Natural killer cell treated with Interleukin-12 subunit alpha and Interleukin-12 subunit beta and Interleukin-15 and Interleukin-18, amount 100 ng/mL, for 72 hours (primary cell): ENCODE measurements at regions not wholly inside any gene's neighbourhood (a gene's known extent, or its start where the extent isn't known, plus 50 kb on each side); places are given as distances from the start of the nearest gene placed in this dataset.

Source experiments
- ATAC-seq, 2 donors: fragments of 150-1000 bp; cut with Tn5 transposase in 1 of 2; sonication (Bioruptor Pico), chemical (Tn5 transposase) in 1 of 2; 2 replicates each; pipeline ENCODE4 v1.10.0; 2021
- DNase-seq: peaks from one replicate; pipeline ENCODE4 v3.0.0; 2022; ENCODE audit warnings: low spot score
- H3K27ac Mint-ChIP-seq, 2 donors: 1 replicate in 1 of 2; 2 replicates in 1 of 2; pipeline ENCODE4 v1.8.0; 2022; ENCODE audit warnings: mixed read lengths in 2 of 2, mild to moderate bottlenecking in 1 of 2, moderate library complexity in 1 of 2
- H3K27me3 Mint-ChIP-seq, 2 donors: 1 replicate in 1 of 2; 2 replicates in 1 of 2; pipeline ENCODE4 v1.8.0; 2022; ENCODE audit warnings: mixed read lengths in 2 of 2
- H3K36me3 Mint-ChIP-seq: one replicate; pipeline ENCODE4 v1.8.0; 2022; ENCODE audit warnings: mixed read lengths
- H3K4me1 Mint-ChIP-seq, 2 donors: 1 replicate in 1 of 2; 2 replicates in 1 of 2; pipeline ENCODE4 v1.8.0; 2022; ENCODE audit warnings: low read depth in 2 of 2, mixed read lengths in 2 of 2, mild to moderate bottlenecking in 1 of 2
- H3K4me3 Mint-ChIP-seq: one replicate; pipeline ENCODE4 v1.8.0; 2022; ENCODE audit warnings: mixed read lengths
- H3K9me3 Mint-ChIP-seq: 2 replicates; pipeline ENCODE4 v1.8.0; 2022; ENCODE audit warnings: mixed read lengths

DNA sequence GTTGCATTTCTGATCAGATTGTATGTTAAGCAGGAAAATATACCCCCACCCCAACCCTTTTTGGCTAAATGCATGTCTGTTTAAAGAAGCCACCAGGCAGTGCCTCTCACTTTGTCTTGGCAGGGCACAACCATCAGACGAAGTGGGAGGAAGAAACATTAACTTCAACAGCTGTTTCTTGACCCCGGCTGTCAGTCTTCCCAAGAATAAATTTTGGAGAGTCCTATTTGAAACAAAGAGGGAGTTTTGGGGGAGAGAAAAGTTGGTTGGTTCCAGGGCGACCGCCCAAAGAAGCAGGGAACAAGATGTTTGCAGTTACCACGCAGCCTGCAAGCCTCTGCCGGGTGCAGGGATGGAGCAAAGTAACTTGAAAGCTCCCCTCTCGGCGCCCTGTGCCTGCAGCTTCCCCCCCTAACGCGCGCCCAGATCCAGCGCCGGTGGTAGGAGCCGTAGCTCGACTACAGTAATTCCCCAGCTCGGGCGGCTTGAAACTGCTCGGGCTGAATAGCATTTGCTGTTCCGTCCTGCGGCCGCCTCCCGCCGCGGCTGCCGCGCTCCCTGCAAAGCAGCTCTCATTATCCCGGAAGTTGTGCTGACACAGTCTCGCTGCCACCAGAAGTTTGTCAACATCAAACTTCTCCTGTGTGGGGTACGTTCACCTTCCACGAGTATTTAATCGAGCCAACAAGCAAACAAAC lies 100.7 kb upstream of the SSBP2 start:
- Mint-ChIP-seq H3K27me3 (peaks cover 5 to 9% of the 10 kb centered on the region in 2 donors), H3K9me3 (no peaks in the 10 kb centered on the region), H3K27ac (peak overlapping the region; percentile 68 to 95), H3K36me3 (peaks cover 6% of the 10 kb centered on the region), H3K4me1 (peaks cover 21 to 30% of the 10 kb centered on the region in 2 donors), H3K4me3 (peak overlapping the region; percentile 95)
- ATAC-seq (peak; percentile 95 to 97), DNase-seq (peak; percentile 90)

DNA sequence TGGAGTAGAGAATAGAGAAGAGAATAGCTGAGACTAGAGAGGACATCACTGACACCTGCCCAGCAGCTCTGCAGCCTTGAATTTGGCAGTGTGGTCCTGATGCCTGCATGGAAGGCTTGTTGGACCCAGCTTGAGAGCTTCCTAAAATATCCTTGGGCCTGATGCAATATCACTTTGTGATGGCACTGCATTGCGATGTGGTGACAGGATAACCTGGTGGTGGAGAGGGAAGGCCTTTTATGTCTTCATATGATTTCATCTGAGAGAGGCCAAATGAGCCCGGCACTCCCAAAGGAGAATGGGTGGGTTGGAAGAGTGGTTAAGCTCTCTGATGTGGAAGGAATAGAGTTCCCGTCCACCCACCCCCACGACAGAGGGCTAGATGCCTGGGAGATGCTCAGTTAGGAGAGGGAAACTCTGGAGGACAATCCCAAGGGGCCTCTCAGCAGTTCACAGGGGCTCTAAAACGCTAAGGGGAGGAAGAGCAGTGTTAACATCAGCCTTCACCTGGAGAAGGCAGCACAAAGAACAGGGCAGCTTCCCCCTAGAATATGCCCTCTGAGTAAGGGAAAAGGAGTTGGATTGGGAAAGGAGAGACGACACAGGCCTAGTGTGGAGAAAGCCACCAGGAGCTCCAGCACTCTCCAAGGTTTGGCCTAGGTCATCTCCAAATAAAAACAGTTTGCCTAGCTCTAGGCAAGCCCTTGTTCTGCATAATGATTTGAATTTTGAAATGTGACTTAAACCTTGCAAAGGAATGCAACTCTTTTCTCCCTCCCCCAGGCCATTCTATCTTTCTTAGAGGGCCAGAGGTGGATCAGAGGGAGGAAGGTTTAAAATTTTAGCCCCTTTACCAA lies 99.8 kb upstream of the SSBP2 start:
- Mint-ChIP-seq H3K27ac (peak overlapping the region; percentile 9 to 68), H3K36me3 (peaks cover 6% of the 10 kb centered on the region), H3K9me3 (no peaks in the 10 kb centered on the region), H3K4me1 (peaks cover 21 to 30% of the 10 kb centered on the region in 2 donors), H3K27me3 (peaks cover 5 to 9% of the 10 kb centered on the region in 2 donors), H3K4me3 (peak overlapping the region; percentile 95)
- ATAC-seq (no peak), DNase-seq (no peak)

GRCh38 chr5:81849770-81850367 lies 99.0 kb upstream of the SSBP2 start:
- Mint-ChIP-seq H3K36me3 (peaks cover 6% of the 10 kb centered on the region), H3K9me3 (no peaks in the 10 kb centered on the region), H3K27ac (peak overlapping the region in 1 of 2 donors; percentile 9), H3K27me3 (peaks cover 5 to 9% of the 10 kb centered on the region in 2 donors), H3K4me3 (peak overlapping the region; percentile 95), H3K4me1 (peaks cover 21 to 30% of the 10 kb centered on the region in 2 donors)
- ATAC-seq (no peak), DNase-seq (no peak)

- H3K27me3 Mint-ChIP-seq: peaks cover 5 to 9% of the 10 kb centered on the region in 2 donors
- no peak overlapping the region for H3K27ac Mint-ChIP-seq
- H3K36me3 Mint-ChIP-seq: peaks cover 6% of the 10 kb centered on the region
- no peak overlapping the region for H3K4me3 Mint-ChIP-seq
- H3K4me1 Mint-ChIP-seq: peaks cover 21 to 30% of the 10 kb centered on the region in 2 donors
- no peaks in the 10 kb centered on the region for H3K9me3 Mint-ChIP-seq
- no peak for DNase-seq
- ATAC-seq: no peak
Observed at GRCh38 chr5:81848362-81848880, 97.5 kb upstream of the SSBP2 start.

DNA sequence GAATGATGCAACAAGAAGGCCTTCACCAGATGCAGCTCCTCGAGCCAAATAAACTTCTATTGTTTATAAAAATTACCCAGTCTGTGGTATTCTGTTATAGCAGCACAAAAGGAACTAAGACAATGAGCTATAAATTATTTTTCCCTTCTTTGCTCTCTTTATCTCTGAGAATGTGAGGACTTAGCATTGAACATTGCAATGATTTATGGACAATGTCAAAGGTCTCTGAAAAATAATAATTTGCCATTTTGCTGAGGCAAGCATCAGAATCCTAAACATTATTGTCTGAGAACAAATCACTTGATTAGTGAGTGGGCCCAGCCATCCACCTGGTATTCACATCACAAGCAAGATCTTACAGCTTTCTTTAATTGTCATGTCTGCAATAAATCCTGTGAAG lies 95.4 kb upstream of the SSBP2 start:
- DNase-seq: no peak
- ATAC-seq: no peak
- H3K36me3 Mint-ChIP-seq: peaks cover 6% of the 10 kb centered on the region
- peaks cover 5 to 9% of the 10 kb centered on the region in 2 donors for H3K27me3 Mint-ChIP-seq
- H3K4me1 Mint-ChIP-seq: peaks cover 10 to 15% of the 10 kb centered on the region in 2 donors
- H3K4me3 Mint-ChIP-seq: no peak overlapping the region
- no peak overlapping the region for H3K27ac Mint-ChIP-seq
- H3K9me3 Mint-ChIP-seq: no peaks in the 10 kb centered on the region

DNA sequence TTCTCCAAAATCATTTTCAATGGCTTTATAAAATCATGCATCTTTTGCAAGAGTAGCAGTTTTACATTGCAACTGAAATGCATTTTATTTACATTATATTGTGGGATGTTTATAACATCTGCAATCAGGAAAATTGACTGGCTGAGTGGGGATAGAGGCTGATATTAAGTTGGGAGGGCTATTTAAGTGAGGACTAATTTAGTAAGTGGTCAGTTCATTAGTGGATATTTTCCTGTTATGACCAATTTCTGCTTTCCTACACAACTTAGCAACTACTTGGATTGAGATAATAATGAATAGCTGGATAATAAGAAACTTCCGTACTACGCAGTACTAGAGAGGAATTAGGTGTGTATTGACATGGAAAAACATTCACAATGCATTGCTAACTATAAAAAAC lies 92.9 kb upstream of the SSBP2 start:
- Mint-ChIP-seq H3K9me3 (no peaks in the 10 kb centered on the region), H3K36me3 (no peaks in the 10 kb centered on the region)
- no peak for ATAC-seq

GRCh38 chr5:81842795-81843398 lies 92.0 kb upstream of the SSBP2 start:
- DNase-seq (no peak), ATAC-seq (no peak)
- Mint-ChIP-seq H3K4me3 (no peak overlapping the region), H3K27me3 (peaks cover 0 to 4% of the 10 kb centered on the region in 2 donors), H3K9me3 (no peaks in the 10 kb centered on the region), H3K36me3 (no peaks in the 10 kb centered on the region), H3K4me1 (peaks cover 0 to 3% of the 10 kb centered on the region in 2 donors), H3K27ac (no peak overlapping the region)

More for the DNA sequence above, 92.9 kb upstream of the SSBP2 start:
- no peak for DNase-seq
- Mint-ChIP-seq H3K27ac (no peak overlapping the region), H3K4me1 (no peaks in the 10 kb centered on the region), H3K4me3 (no peak overlapping the region), H3K27me3 (no peaks in the 10 kb centered on the region)

DNA sequence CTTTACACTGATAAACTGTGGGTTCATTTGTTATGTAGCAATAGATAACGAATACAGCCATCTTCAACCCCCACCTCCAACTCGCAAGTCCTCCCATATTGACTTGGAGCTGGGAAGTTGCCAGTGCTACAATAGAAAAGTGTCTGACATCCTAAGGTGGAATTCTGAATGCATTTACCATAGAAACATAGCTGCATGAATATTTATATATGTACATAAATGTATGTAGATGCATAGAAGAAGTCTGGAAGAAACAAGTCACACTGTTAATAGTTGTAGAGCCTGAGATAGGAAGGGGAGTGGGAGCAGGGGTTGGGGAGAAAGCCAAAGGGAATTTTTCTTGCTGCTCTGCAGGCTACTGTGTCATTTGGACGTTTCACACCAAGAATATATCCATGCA lies 88.1 kb upstream of the SSBP2 start:
- no peak overlapping the region for H3K27ac Mint-ChIP-seq

GRCh38 chr5:81838307-81838906 lies 87.5 kb upstream of the SSBP2 start:
- no peak overlapping the region for H3K27ac Mint-ChIP-seq
- no peaks in the 10 kb centered on the region for H3K36me3 Mint-ChIP-seq
- H3K9me3 Mint-ChIP-seq: no peaks in the 10 kb centered on the region
- ATAC-seq (no peak), DNase-seq (no peak)
- H3K4me3 Mint-ChIP-seq: no peak overlapping the region
- H3K4me1 Mint-ChIP-seq: peaks cover 0 to 3% of the 10 kb centered on the region in 2 donors
- H3K27me3 Mint-ChIP-seq: peaks cover 7 to 9% of the 10 kb centered on the region in 2 donors

More for the DNA sequence above, 88.1 kb upstream of the SSBP2 start:
- DNase-seq: no peak
- H3K9me3 Mint-ChIP-seq: no peaks in the 10 kb centered on the region
- no peak overlapping the region for H3K4me3 Mint-ChIP-seq
- no peak for ATAC-seq
- no peaks in the 10 kb centered on the region for H3K36me3 Mint-ChIP-seq
- H3K27me3 Mint-ChIP-seq: peaks cover 5% of the 10 kb centered on the region in 2 donors
- H3K4me1 Mint-ChIP-seq: peaks cover 0 to 3% of the 10 kb centered on the region in 2 donors

DNA sequence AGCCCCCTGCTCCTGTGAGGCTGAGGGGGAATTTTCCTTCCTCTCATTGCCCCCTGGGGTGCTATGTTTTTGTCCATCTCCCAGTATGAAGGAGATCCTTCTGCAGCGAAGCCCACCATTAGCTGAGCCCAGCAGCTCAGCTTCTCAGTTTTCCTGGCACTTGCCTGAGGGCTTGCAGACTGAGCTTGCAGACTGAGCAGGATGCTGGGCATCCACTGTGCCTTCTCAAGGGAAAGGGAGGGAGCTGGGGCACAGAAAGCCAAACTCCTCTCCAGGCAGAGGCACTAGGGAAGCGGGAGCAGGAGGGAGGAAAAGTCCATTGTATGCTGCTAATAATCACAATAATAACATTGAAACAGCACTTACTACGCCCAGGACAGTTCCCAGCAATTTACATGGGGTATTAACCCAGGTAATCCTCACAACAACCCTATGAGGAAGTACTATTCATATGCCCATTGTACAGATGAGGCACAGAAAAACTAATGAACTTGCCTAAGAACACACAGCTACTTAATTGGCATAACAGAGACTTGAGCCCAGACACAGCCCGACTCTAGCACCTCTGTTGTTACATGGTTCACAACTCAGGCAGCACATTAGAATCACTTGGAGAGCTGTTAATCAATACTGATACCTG lies 86.9 kb upstream of the SSBP2 start:
- Mint-ChIP-seq H3K36me3 (no peaks in the 10 kb centered on the region), H3K4me3 (no peak overlapping the region), H3K27ac (no peak overlapping the region), H3K4me1 (peaks cover 0 to 3% of the 10 kb centered on the region in 2 donors), H3K27me3 (peaks cover 7 to 9% of the 10 kb centered on the region in 2 donors), H3K9me3 (no peaks in the 10 kb centered on the region)
- DNase-seq (no peak), ATAC-seq (no peak)

- Mint-ChIP-seq H3K36me3 (no peaks in the 10 kb centered on the region), H3K4me3 (no peak overlapping the region), H3K9me3 (no peaks in the 10 kb centered on the region), H3K4me1 (peaks cover 0 to 3% of the 10 kb centered on the region in 2 donors), H3K27me3 (peaks cover 7 to 9% of the 10 kb centered on the region in 2 donors), H3K27ac (no peak overlapping the region)
- ATAC-seq (no peak), DNase-seq (no peak)
Observed at GRCh38 chr5:81835814-81836367, 85.0 kb upstream of the SSBP2 start.

DNA sequence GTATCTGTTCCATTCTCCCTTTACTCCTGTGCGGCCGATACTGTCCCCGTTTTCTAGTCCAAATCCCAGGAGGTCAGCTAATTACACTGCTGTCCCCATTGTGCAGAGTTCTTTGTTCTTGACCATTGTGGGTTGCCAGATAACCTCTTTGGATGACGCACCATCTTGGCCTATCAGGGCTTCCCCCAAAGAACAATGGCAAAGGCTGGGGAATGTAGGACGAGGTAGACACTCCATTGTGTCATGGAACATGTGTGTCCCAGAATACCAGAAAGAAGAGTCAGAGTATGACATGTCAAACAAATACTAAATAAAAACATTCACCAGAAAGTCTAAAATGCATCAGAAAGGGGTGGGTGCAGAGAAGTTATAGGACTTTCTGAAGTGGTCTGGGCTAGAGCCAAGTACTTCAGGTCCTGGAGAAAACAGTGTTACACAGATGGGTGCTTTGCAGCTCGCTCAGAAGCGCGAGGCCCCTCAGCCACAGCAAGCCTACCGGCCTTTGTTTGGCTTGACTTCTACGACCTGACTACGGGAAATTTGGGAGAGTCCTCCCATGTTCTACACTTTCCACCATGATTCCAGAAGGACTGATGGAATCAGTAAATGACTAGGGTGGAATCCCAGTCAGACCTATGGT lies 83.2 kb upstream of the SSBP2 start:
- Mint-ChIP-seq H3K27ac (no peak overlapping the region), H3K36me3 (no peaks in the 10 kb centered on the region), H3K27me3 (peaks cover 7 to 9% of the 10 kb centered on the region in 2 donors), H3K4me3 (no peak overlapping the region), H3K9me3 (no peaks in the 10 kb centered on the region), H3K4me1 (peaks cover 0 to 3% of the 10 kb centered on the region in 2 donors)
- DNase-seq (no peak), ATAC-seq (no peak)
